Liver (tissue), 3 donors: ENCODE measurements at regions not wholly inside any gene's neighbourhood (a gene's known extent, or its start where the extent isn't known, plus 50 kb on each side); places are given as distances from the start of the nearest gene placed in this dataset.

ENCODE experiments used
- EGR1 ChIP-seq, 2 donors: IDR thresholded peaks; 2 replicates each; pipeline ENCODE4 v1.6.1; 2016 to 2018; ENCODE audit warnings: antibody characterized with exemption in 2 of 2, low read depth in 2 of 2
- JUND ChIP-seq, 2 donors: IDR thresholded peaks; 2 replicates each; pipeline ENCODE4 v1.6.1; 2016; ENCODE audit warnings: antibody characterized with exemption in 2 of 2
- REST ChIP-seq: IDR thresholded peaks from 2 replicates; pipeline ENCODE4 v1.6.1; 2016; ENCODE audit warnings: antibody characterized with exemption, mild to moderate bottlenecking
- TAF1 ChIP-seq: conservative IDR thresholded peaks from 2 replicates; pipeline ENCODE4 v1.6.1; 2016; ENCODE audit warnings: antibody characterized with exemption, mild to moderate bottlenecking
- TF ChIP-seq, protein P1 (sequence below): fragments of 150-350 bp; IDR thresholded peaks from 2 replicates; pipeline ENCODE4 v1.5.1; 2017; ENCODE audit warnings: improper control_type of control experiment, low read depth, low read length; ENCODE audit not compliant: missing input control
- donor health status: healthy.
- donor health status: healthy.

DNA sequence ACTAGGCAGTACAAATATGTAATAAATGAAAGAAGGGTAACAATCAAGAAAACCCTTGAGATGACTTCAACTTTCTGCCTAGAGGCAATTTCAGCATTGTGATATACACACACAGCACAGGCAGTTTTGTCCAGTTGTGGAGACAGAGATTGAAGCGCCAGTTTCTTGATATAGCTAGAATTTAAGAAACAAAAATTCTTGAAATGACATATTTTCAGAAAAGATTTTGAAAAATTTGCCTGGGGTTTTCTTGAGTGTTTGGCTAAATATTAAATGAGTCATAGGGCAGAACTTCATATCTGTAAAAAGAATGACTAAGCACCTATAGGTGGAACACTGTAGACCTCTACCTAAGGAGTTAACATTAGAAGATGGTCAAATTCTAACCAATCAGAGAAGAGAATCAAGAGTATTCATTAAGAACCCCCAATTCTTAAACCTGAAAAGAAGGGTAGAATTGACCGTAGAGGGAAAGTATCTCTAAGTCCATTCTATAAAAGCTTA lies 1266.8 kb upstream of the TMEFF2 start:
- TF ChIP-seq REST (no peak), EGR1 (IDR thresholded peaks at IDR 0.05; ENCODE audit: low read depth in 2 of 2) (no peak), TAF1 (no peak), JUND (IDR thresholded peaks at IDR 0.05) (no peak)
- TF ChIP-seq, protein P1, sequence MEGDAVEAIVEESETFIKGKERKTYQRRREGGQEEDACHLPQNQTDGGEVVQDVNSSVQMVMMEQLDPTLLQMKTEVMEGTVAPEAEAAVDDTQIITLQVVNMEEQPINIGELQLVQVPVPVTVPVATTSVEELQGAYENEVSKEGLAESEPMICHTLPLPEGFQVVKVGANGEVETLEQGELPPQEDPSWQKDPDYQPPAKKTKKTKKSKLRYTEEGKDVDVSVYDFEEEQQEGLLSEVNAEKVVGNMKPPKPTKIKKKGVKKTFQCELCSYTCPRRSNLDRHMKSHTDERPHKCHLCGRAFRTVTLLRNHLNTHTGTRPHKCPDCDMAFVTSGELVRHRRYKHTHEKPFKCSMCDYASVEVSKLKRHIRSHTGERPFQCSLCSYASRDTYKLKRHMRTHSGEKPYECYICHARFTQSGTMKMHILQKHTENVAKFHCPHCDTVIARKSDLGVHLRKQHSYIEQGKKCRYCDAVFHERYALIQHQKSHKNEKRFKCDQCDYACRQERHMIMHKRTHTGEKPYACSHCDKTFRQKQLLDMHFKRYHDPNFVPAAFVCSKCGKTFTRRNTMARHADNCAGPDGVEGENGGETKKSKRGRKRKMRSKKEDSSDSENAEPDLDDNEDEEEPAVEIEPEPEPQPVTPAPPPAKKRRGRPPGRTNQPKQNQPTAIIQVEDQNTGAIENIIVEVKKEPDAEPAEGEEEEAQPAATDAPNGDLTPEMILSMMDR, result no peak
